ENCODE measurements at regions not wholly inside any gene's neighbourhood (a gene's known extent, or its start where the extent isn't known, plus 50 kb on each side); places are given as distances from the start of the nearest gene placed in this dataset.

- 54 to 56% methylated on average over 2 of the region's 2 CpGs for WGBS, 2 donors
- H3K4me3 ChIP-seq (ENCODE audit: low read depth, poor library complexity, severe bottlenecking), result no peak overlapping the region
- DNase-seq (ENCODE audit: low spot score in 2 of 2), result no peak
- intact Hi-C loops (cut with DNase I; ENCODE audit: low total_unique reads), result no loop called here
- no peak for TF ChIP-seq POLR2A (IDR thresholded peaks at IDR 0.05)
Observed at GRCh38 chr3:132800958-132801357, 78.7 kb upstream of the NPHP3 start.

GRCh38 chr3:132790806-132791205, 68.6 kb upstream of the NPHP3 start:
- DNase-seq (ENCODE audit: low spot score in 2 of 2), result no peak
- no peak overlapping the region for H3K4me3 ChIP-seq (ENCODE audit: low read depth, poor library complexity, severe bottlenecking)
- no peak for TF ChIP-seq CTCF (IDR thresholded peaks at IDR 0.05)
- TF ChIP-seq POLR2A (IDR thresholded peaks at IDR 0.05), result no peak
- intact Hi-C loops (cut with DNase I; ENCODE audit: low total_unique reads), result no loop called here

GRCh38 chr3:132789959-132790358, 67.8 kb upstream of the NPHP3 start:
- H3K4me3 ChIP-seq (ENCODE audit: low read depth, poor library complexity, severe bottlenecking), result no peak overlapping the region
- DNase-seq (ENCODE audit: low spot score in 2 of 2), result no peak
- intact Hi-C loops (cut with DNase I; ENCODE audit: low total_unique reads), result loop anchor here (5.0 kb wide), 1 partner anchor 1052 kb away; no protein-coding TSS in a partner anchor
- TF ChIP-seq CTCF (IDR thresholded peaks at IDR 0.05), result no peak
- no peak for TF ChIP-seq POLR2A (IDR thresholded peaks at IDR 0.05)
- 92 to 95% methylated on average over 6 of the region's 6 CpGs for WGBS, 2 donors

- peak in 1 of 2 donors; percentile 25 for DNase-seq (ENCODE audit: low spot score in 2 of 2)
Observed at GRCh38 chr3:132788301-132788671, 66.1 kb upstream of the NPHP3 start.

GRCh38 chr3:132787616-132788300, 65.5 kb upstream of the NPHP3 start:
- no peak overlapping the region for H3K4me3 ChIP-seq (ENCODE audit: low read depth, poor library complexity, severe bottlenecking)
- intact Hi-C loops (cut with DNase I; ENCODE audit: low total_unique reads), result loop anchor here (5.0 kb wide), 1 partner anchor 1055 kb away; no protein-coding TSS in a partner anchor
- no peak for DNase-seq (ENCODE audit: low spot score in 2 of 2)
- 62% methylated on average over 2 of the region's 2 CpGs for WGBS, 2 donors
- TF ChIP-seq POLR2A (IDR thresholded peaks at IDR 0.05) (no peak), CTCF (IDR thresholded peaks at IDR 0.05) (no peak)

More at GRCh38 chr3:132788301-132788671, 66.1 kb upstream of the NPHP3 start:
- TF ChIP-seq POLR2A (IDR thresholded peaks at IDR 0.05) (no peak), CTCF (IDR thresholded peaks at IDR 0.05) (no peak)
- intact Hi-C loops (cut with DNase I; ENCODE audit: low total_unique reads), result loop anchor here (5.0 kb wide), 1 partner anchor 1054 kb away; no protein-coding TSS in a partner anchor
- H3K4me3 ChIP-seq (ENCODE audit: low read depth, poor library complexity, severe bottlenecking), result no peak overlapping the region

GRCh38 chr3:132786890-132787289, 64.7 kb upstream of the NPHP3 start:
- TF ChIP-seq POLR2A (IDR thresholded peaks at IDR 0.05), result no peak
- TF ChIP-seq CTCF (IDR thresholded peaks at IDR 0.05), result no peak
- WGBS, 2 donors, result 82% methylated on average over 3 of the region's 3 CpGs
- no peak overlapping the region for H3K4me3 ChIP-seq (ENCODE audit: low read depth, poor library complexity, severe bottlenecking)
- DNase-seq (ENCODE audit: low spot score in 2 of 2), result no peak
- intact Hi-C loops (cut with DNase I; ENCODE audit: low total_unique reads), result loop anchor here (5.0 kb wide), 1 partner anchor 1055 kb away; no protein-coding TSS in a partner anchor

Measured in lower leg skin (tissue), 4 donors.